ENCODE measurements at regions not wholly inside any gene's neighbourhood (a gene's known extent, or its start where the extent isn't known, plus 50 kb on each side); places are given as distances from the start of the nearest gene placed in this dataset.
"Not testable (repeated sequence)": the region's sequence is repeated elsewhere in the genome, so short reads cannot be mapped to it uniquely, and the experiment has no call there.

- DNase-seq (ENCODE audit: low read depth in 1 of 2, low spot score in 1 of 2) = not testable (repeated sequence)
Observed at GRCh38 chr16:21514474-21514840, 84.9 kb upstream of the METTL9 start.

GRCh38 chr16:21516705-21517040 lies 82.7 kb upstream of the METTL9 start:
- DNase-seq (ENCODE audit: low read depth in 1 of 2, low spot score in 1 of 2) = not testable (repeated sequence)

GRCh38 chr16:21517263-21517662 lies 82.1 kb upstream of the METTL9 start:
- DNase-seq (ENCODE audit: low read depth in 1 of 2, low spot score in 1 of 2) = not testable (repeated sequence)

GRCh38 chr16:21519361-21520133 lies 79.8 kb upstream of the METTL9 start:
- DNase-seq (ENCODE audit: low read depth in 1 of 2, low spot score in 1 of 2) = not testable (repeated sequence)

- DNase-seq (ENCODE audit: low read depth in 1 of 2, low spot score in 1 of 2) = peak; percentile 92 to 98
Observed at GRCh38 chr16:21520134-21521047, 79.0 kb upstream of the METTL9 start.

- DNase-seq (ENCODE audit: low read depth in 1 of 2, low spot score in 1 of 2) = not testable (repeated sequence)
Observed at GRCh38 chr16:21521048-21521389, 78.4 kb upstream of the METTL9 start.

- not testable (repeated sequence) for DNase-seq (ENCODE audit: low read depth in 1 of 2, low spot score in 1 of 2)
Observed at GRCh38 chr16:21521390-21522143, 77.8 kb upstream of the METTL9 start.

GRCh38 chr16:21522846-21523245 lies 76.5 kb upstream of the METTL9 start:
- not testable (repeated sequence) for DNase-seq (ENCODE audit: low read depth in 1 of 2, low spot score in 1 of 2)

- DNase-seq (ENCODE audit: low read depth in 1 of 2, low spot score in 1 of 2) = no peak
Observed at GRCh38 chr16:21523411-21524067, 75.8 kb upstream of the METTL9 start.

- no peak for DNase-seq (ENCODE audit: low read depth in 1 of 2, low spot score in 1 of 2)
Observed at GRCh38 chr16:21524068-21524751, 75.2 kb upstream of the METTL9 start.

- not testable (repeated sequence) for DNase-seq (ENCODE audit: low read depth in 1 of 2, low spot score in 1 of 2)
Observed at GRCh38 chr16:21524752-21525028, 74.7 kb upstream of the METTL9 start.

- not testable (repeated sequence) for DNase-seq (ENCODE audit: low read depth in 1 of 2, low spot score in 1 of 2)
Observed at GRCh38 chr16:21525029-21525895, 74.1 kb upstream of the METTL9 start.

- not testable (repeated sequence) for DNase-seq (ENCODE audit: low read depth in 1 of 2, low spot score in 1 of 2)
Observed at GRCh38 chr16:21525956-21526922, 73.1 kb upstream of the METTL9 start.

- DNase-seq (ENCODE audit: low read depth in 1 of 2, low spot score in 1 of 2) = no peak
Observed at GRCh38 chr16:21526923-21527807, 72.2 kb upstream of the METTL9 start.

- not testable (repeated sequence) for DNase-seq (ENCODE audit: low read depth in 1 of 2, low spot score in 1 of 2)
Observed at GRCh38 chr16:21529060-21529658, 70.2 kb upstream of the METTL9 start.

GRCh38 chr16:21530729-21531383 lies 68.5 kb upstream of the METTL9 start:
- not testable (repeated sequence) for DNase-seq (ENCODE audit: low read depth in 1 of 2, low spot score in 1 of 2)

GRCh38 chr16:21532996-21533395 lies 66.4 kb upstream of the METTL9 start:
- not testable (repeated sequence) for DNase-seq (ENCODE audit: low read depth in 1 of 2, low spot score in 1 of 2)
